Hindlimb muscle (tissue), 1 donor: ENCODE measurements at regions not wholly inside any gene's neighbourhood (a gene's known extent, or its start where the extent isn't known, plus 50 kb on each side); places are given as distances from the start of the nearest gene placed in this dataset.
"Not testable (repeated sequence)": the region's sequence is repeated elsewhere in the genome, so short reads cannot be mapped to it uniquely, and the experiment has no call there.

Experiments used
- DNase-seq: peaks from one replicate; pipeline ENCODE4 v3.0.0-alpha.2; 2013

DNA sequence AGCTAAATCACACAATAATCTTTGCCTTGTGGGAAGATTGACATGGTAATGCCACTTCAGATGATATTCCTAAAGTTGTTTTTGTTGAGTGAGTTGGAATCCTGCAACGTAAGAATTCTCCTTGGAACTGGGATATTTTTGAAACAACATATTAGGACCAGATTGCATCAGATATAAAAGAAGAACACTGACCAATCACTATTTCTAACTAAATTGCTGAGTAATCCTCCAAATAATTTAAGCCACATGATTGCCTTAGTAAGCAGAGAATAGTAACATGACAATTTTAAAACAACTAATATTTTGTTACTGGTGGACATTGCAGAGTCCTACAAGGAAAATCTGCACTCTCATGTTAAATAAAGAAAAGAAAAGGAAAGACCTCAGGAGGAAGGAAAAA, 353.9 kb upstream of the LMCD1 start:
- no peak for DNase-seq

DNA sequence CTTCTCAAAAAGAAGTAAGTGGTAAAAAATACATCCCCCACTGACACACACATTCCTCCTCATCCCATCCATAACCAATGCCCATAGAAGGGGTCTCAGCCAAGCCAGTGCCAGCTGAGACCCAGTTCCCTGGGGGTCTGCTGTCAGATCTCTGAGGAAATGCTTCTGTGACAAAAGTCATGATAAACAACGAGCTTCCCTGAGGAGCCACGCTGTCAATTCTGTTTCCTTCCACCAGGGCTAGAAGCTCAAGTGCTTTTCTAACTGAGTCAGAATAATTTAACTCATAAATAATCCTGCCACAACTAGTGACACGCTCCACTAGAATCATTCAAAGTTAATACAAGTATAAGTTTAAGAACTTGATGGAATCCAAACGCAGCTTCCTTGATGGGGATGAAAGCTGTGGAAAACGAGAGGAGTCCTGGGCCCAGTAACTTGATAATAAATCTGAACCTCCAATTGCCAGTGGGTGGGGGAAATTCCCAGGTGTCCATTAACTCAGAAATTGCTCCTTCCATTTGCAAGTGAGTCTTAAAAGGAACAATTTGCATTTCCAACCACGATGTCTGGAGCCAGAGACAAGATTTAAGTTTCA, 348.7 kb upstream of the LMCD1 start:
- DNase-seq: no peak

DNA sequence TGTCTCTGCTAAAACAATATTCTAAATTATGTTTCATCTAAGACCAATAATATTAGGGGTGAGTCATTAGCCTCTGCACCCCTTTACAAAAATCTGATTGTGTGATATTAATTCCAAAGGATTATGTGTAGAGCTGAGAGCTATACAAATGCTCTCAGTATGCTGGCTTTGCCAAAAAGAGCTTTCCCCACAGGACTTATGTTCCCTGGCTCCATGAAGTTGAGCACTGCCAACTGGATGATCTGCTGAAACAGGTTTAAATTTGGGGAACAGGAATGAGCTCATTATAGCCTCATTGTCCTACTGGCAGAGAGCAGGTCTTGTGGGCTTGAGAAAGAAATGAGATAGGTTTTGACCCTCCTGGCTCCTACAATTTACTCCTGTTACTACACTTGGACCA, 347.8 kb upstream of the LMCD1 start:
- DNase-seq: peak; percentile 4

- no peak for DNase-seq
These were observed 347.0 kb upstream of the LMCD1 start for GRCh38 chr3:8154617-8155016.

DNA sequence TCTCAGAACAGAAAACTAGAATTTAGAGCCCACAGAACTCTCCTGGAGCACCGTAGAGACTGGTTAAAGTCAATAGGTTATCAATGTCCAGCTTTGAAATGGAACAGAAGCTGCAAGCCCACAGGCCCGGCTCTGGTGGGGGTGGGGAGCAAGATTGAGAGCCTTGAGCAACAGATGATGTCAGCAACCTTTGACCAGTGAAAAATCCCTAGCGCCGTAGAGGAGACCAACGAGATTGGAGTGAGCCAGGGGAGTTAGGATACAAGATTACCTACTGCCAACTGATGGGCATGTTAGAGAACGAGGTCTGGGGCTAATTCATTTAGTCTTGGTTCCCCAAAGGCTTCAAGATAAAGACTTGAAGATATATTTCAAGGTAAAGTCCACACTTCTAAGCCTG, 345.5 kb upstream of the LMCD1 start:
- DNase-seq: no peak

DNA sequence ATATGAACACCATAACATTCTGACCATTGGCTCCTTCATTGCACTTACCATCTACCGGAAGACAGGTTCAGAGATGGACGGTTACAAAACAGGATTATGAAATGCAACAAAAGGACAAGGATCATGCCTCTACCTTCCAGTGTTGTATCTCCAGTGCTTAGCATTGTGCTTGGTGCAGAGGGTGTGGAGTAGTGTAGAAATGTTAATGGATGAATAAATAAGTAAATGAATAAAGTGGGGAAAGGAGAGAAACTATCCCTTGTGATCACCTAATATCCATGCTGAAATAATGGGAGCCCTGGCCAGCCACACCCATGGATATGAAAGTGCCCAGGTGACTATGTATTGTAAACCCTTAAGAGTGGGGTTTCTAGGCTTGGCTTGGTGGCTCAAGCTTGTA, 344.8 kb upstream of the LMCD1 start:
- no peak for DNase-seq

- DNase-seq: no peak
These were observed 344.0 kb upstream of the LMCD1 start for GRCh38 chr3:8157640-8158039.

DNA sequence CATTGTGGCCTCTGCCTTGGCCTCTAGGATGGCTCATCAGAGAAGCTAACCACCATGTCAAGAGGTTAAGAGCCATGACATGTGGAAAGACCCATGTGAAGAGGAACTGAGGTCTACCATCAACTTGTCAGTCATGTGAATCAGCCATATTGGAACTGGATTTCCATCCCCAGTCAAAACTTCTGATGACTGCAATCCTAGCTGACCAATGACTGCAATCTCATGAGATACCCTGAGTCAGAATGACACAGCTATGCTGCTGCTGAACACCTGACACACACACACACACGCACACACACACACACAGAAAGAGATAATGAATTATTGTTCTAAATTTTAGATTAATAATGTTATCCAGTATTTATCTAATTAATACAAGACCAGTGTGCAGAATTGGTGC, 337.5 kb upstream of the LMCD1 start:
- DNase-seq: no peak

DNA sequence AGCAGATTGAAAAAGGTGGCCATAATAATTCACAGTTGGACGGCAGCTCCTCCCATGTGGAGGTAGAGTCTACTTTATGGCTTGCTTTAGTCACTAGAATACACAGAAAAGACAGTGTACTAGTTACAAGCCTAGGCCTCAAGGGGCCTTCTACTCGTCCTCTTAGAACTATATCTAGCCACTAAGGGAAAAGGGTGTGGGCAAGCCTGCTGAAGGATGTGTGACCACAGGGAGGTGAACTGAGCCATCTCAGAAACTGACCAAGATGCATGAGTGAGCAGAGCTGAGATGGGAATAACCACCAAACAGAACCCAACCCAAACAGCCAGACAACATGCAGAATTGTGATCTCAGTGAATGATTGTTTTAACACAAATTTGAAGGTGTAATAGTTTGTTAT, 335.6 kb upstream of the LMCD1 start:
- no peak for DNase-seq

GRCh38 chr3:8170971-8171508, 330.6 kb upstream of the LMCD1 start:
- no peak for DNase-seq

DNA sequence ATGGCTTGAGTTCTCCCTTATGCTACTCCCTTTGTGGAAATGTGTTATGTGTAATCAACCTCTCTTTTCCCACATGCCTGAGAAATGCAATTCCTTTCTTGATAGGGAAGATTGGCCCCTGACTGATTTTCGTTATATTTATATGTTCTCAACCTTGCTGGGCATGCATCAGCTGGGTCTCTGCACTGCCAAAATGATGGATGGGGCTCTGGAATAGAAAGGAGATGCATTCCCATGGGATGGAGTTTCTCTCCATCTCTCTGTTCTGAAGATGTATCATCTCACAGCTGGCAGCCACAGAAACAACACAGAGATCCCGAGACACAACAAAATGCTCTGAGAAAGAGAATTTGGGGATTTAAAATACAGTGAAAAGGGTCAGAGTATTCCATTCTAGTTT, 327.7 kb upstream of the LMCD1 start:
- DNase-seq: no peak

DNA sequence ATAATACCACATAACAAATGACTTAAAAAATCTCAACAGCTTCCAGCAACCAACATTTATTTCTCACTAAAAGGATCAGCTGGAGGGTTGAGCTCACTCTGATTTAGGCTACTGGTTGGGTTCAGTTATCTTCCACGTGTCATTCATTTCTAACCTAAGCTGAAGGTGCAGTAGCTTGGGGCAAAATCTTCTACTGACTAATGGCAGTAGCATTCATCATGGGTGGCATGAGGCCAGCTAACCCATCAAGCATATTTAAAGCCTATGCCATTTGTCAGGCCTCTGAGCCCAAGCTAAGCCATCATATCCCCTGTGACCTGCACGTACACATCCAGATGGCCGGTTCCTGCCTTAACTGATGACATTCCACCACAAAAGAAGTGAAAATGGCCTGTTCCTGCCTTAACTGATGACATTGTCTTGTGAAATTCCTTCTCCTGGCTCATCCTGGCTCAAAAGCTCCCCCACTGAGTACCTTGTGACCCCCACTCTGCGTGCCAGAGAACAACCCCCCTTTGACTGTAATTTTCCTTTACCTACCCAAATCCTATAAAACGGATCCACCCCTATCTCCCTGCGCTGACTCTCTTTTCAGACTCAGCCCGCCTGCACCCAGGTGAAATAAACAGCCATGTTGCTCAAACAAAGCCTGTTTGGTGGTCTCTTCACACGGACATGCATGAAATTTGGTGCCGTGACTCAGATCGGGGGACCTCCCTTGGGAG, 324.7 kb upstream of the LMCD1 start:
- DNase-seq: not testable (repeated sequence)

GRCh38 chr3:8178516-8178915, 323.1 kb upstream of the LMCD1 start:
- not testable (repeated sequence) for DNase-seq

- no peak for DNase-seq
These were observed 318.7 kb upstream of the LMCD1 start for GRCh38 chr3:8182904-8183303.

GRCh38 chr3:8183627-8184026, 318.0 kb upstream of the LMCD1 start:
- DNase-seq: no peak

- no peak for DNase-seq
These were observed 315.4 kb upstream of the LMCD1 start for GRCh38 chr3:8186213-8186612.

DNA sequence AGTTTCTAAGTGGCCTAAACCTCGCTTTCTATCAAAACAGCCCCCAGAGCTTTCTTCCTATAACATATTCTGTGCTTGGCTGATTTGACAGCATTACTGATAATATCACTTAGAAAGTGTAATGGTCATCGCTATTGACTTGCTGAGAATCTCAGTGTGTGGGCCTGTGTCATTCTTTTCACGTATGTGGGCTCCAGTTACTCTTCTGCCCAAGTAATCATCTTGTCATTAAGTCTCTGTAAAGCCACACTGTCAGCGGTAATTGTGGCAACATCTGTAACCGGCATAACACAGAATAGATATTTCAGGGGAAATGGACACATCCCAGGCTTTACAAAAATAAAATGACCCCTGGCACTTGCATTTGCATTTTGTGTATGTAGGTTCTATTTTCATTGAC, 313.6 kb upstream of the LMCD1 start:
- no peak for DNase-seq

GRCh38 chr3:8189051-8189450, 312.6 kb upstream of the LMCD1 start:
- DNase-seq: no peak

GRCh38 chr3:8191406-8191805, 310.2 kb upstream of the LMCD1 start:
- no peak for DNase-seq

GRCh38 chr3:8197384-8197783, 304.2 kb upstream of the LMCD1 start:
- DNase-seq: no peak

GRCh38 chr3:8198605-8199004, 303.0 kb upstream of the LMCD1 start:
- no peak for DNase-seq

DNA sequence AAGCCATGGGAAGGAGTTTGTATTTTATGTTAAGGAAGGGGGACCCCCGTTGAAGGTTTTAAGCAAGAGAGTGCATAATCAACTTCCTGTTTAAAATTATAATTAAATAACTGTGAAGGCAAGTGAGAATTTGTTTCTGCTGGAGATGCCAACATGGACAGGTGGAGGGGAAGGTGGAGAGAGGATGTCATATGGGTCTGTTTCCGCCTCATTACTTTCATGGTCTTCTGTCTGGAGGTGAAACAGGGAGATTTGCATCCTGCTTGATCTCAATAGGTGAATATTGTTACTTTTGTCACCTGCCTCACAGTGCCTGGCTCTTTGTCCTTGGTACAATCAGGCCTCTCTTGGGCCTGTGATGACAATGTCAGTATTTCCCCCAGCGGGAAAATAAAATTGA, 300.6 kb upstream of the LMCD1 start:
- no peak for DNase-seq

- no peak for DNase-seq
These were observed 299.7 kb upstream of the LMCD1 start for GRCh38 chr3:8201886-8202285.

GRCh38 chr3:8204331-8204730, 297.3 kb upstream of the LMCD1 start:
- DNase-seq: no peak
